Tibial nerve (tissue), 4 donors: ENCODE measurements at regions not wholly inside any gene's neighbourhood (a gene's known extent, or its start where the extent isn't known, plus 50 kb on each side); places are given as distances from the start of the nearest gene placed in this dataset.

Source experiments
- DNase-seq, 2 donors: peaks; one replicate each; pipeline ENCODE4 v3.0.0-alpha.2; 2019; ENCODE audit warnings: low spot score in 2 of 2
- H3K27ac ChIP-seq, 4 donors: fragments of 200-600 bp; sonication (generic) in 3 of 4; one replicate each; pipeline ENCODE4 v1.5.1; 2017 to 2019; ENCODE audit warnings: mild to moderate bottlenecking in 1 of 4
- H3K27me3 ChIP-seq, 2 donors: fragments of 200-600 bp; sonication (generic) in 1 of 2; one replicate each; pipeline versions ENCODE4 v1.5.1 to v1.6.0; 2017 to 2019
- H3K36me3 ChIP-seq, 3 donors: fragments of 200-600 bp; sonication (generic); one replicate each; pipeline ENCODE4 v1.5.1; 2018 to 2019
- H3K4me1 ChIP-seq, 4 donors: fragments of 200-600 bp; sonication (generic) in 3 of 4; one replicate each; pipeline ENCODE4 v1.5.1; 2017 to 2019
- H3K4me3 ChIP-seq, 4 donors: fragments of 200-600 bp; sonication (generic) in 3 of 4; one replicate each; pipeline ENCODE4 v1.5.1; 2017 to 2019; ENCODE audit warnings: mild to moderate bottlenecking in 1 of 4, moderate library complexity in 1 of 4
- H3K9me3 ChIP-seq, 4 donors: fragments of 200-600 bp; sonication (generic) in 3 of 4; one replicate each; pipeline ENCODE4 v1.5.1; 2017 to 2019
- EP300 ChIP-seq, 2 donors: sonication (generic); formaldehyde crosslinking; IDR thresholded peaks; one replicate each; pipeline ENCODE4 v1.6.1; 2017; ENCODE audit warnings: antibody characterized with exemption in 2 of 2, mild to moderate bottlenecking in 1 of 2
- POLR2A ChIP-seq, 2 donors: fragments of 450-650 bp; IDR thresholded peaks; one replicate each; pipeline ENCODE4 v1.6.1; 2017; ENCODE audit warnings: antibody characterized with exemption in 2 of 2, mild to moderate bottlenecking in 2 of 2, moderate library complexity in 2 of 2
- WGBS, 2 donors: methylation state at CpG; one replicate each; pipeline ENCODE4 v1.1.5; 2018; 5-methylcytosine and 5-hydroxymethylcytosine counted together
- TF ChIP-seq, protein P1 (sequence below), 5 experiments: fragments of 200-600 bp in 3 of 5; fragments of 450-650 bp in 2 of 5; sonication (generic) in 3 of 5; IDR thresholded peaks; one replicate each; pipeline ENCODE4 v1.5.1; 2016 to 2019; ENCODE audit warnings: antibody characterized with exemption in 5 of 5, mild to moderate bottlenecking in 3 of 5, moderate library complexity in 2 of 5

DNA sequence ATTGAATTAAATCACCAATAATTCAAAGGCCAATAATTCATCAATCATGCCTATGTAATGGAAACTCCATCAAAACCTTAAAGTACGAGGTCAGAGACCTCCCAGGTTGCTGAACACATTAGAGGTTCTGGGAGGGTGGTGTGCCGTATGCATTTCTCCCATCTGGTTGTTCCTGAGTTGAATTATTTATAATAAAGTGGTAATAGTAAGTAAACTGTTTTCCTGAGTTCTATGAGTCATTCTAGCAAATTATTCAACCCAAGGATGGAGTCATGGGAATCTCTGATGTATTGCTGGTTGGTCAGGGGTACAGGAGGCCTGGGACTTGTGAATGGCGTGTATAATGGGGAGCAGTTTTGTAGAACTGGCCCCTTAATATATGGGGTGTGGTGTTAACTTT, 191.7 kb downstream of the CARTPT start:
- DNase-seq = no peak
- peaks cover 0 to 9% (median 0%) of the 10 kb centered on the region in 4 donors for H3K9me3 ChIP-seq
- TF ChIP-seq, protein P1, sequence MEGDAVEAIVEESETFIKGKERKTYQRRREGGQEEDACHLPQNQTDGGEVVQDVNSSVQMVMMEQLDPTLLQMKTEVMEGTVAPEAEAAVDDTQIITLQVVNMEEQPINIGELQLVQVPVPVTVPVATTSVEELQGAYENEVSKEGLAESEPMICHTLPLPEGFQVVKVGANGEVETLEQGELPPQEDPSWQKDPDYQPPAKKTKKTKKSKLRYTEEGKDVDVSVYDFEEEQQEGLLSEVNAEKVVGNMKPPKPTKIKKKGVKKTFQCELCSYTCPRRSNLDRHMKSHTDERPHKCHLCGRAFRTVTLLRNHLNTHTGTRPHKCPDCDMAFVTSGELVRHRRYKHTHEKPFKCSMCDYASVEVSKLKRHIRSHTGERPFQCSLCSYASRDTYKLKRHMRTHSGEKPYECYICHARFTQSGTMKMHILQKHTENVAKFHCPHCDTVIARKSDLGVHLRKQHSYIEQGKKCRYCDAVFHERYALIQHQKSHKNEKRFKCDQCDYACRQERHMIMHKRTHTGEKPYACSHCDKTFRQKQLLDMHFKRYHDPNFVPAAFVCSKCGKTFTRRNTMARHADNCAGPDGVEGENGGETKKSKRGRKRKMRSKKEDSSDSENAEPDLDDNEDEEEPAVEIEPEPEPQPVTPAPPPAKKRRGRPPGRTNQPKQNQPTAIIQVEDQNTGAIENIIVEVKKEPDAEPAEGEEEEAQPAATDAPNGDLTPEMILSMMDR (IDR thresholded peaks at IDR 0.05) = no peak
- TF ChIP-seq EP300 (IDR thresholded peaks at IDR 0.05) = no peak
- TF ChIP-seq POLR2A (IDR thresholded peaks at IDR 0.05) = no peak
- H3K27me3 ChIP-seq = no peaks in the 10 kb centered on the region
- H3K4me3 ChIP-seq = no peak overlapping the region
- H3K36me3 ChIP-seq = no peaks in the 10 kb centered on the region
- 82 to 83% methylated on average over 3 of the region's 3 CpGs for WGBS, 2 donors
- no peak overlapping the region for H3K27ac ChIP-seq
- H3K4me1 ChIP-seq = no peaks in the 10 kb centered on the region

DNA sequence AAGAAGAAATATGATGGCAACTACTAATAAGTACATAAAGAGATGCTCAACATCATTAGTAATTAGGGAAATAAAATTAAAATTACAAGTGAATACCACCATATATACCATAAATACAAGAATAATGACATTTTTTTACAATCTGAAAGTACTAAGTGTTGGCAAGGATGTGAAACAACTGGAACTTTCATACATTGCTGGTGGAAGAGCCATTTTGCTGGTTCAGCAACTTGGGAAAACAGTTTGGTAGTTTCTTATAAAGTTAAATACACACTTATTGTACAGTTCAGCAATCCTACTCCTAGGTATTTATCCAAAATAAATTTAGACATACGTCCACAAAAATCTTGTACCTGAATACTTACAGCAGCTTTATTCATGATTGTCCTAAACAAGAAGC, 192.9 kb downstream of the CARTPT start:
- Histone ChIP-seq H3K9me3 (peaks cover 0 to 11% (median 0%) of the 10 kb centered on the region in 4 donors), H3K27me3 (no peaks in the 10 kb centered on the region), H3K4me3 (no peak overlapping the region), H3K36me3 (no peaks in the 10 kb centered on the region), H3K4me1 (no peaks in the 10 kb centered on the region), H3K27ac (no peak overlapping the region)
- DNase-seq = no peak
- TF ChIP-seq EP300 (IDR thresholded peaks at IDR 0.05) (no peak), POLR2A (IDR thresholded peaks at IDR 0.05) (no peak)
- TF ChIP-seq, protein P1 (IDR thresholded peaks at IDR 0.05) = no peak
- WGBS, 2 donors = 86 to 87% methylated on average over 1 of the region's 1 CpG

DNA sequence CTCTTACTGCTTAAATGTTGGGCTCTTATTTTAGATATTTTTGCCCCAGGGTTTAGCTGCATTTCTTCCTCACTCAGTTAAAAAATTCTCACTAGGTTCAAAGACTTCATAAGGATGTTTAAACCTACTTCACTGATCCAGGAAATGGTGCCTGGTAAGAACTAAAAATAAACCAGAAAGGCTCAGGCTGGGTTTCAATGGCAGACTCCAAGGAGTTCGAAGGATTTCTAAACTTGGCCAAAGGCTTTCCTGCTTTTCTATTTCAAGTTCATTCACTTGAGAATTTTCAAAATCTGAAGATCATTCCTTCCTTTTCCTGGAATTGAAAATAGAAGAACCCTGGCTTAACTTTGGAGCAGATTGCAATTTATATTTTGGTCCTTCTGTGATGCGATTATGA, 193.0 kb upstream of the MAP1B start:
- no peak overlapping the region for H3K4me3 ChIP-seq
- H3K9me3 ChIP-seq = peaks cover 0 to 17% (median 3%) of the 10 kb centered on the region in 4 donors
- no peak for DNase-seq
- no peaks in the 10 kb centered on the region for H3K36me3 ChIP-seq
- peak overlapping the region in 1 of 4 donors; percentile 47 for H3K27ac ChIP-seq
- H3K4me1 ChIP-seq = no peaks in the 10 kb centered on the region
- 66 to 79% methylated on average over 2 of the region's 2 CpGs for WGBS, 2 donors
- no peaks in the 10 kb centered on the region for H3K27me3 ChIP-seq
- TF ChIP-seq, protein P1 (IDR thresholded peaks at IDR 0.05) = no peak
- TF ChIP-seq EP300 (IDR thresholded peaks at IDR 0.05) = no peak
- no peak for TF ChIP-seq POLR2A (IDR thresholded peaks at IDR 0.05)

DNA sequence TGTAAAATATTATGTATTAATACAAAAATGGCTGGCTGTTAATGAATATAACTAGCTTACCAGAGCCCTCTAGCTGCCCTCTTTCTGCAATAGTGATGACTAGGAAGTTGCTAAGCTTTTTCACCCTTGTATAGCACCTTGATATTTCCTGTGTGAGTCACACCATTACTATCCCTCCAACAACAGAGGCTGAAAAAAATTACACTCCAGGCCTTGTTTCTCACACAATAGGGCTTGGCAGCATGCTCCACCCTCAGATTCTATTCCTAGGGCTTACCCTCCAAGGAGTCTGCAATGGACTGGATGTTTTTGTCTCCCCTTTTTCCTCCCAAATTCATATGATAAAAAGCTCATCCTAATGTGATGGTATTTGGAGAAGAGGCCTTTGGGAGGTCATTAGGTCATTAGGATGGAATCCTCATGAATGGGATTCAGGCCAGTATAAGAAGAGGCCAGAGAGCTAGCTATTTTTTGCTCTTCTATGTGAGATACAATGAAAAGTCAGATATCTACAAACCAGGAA, 184.6 kb upstream of the MAP1B start:
- no peak for DNase-seq
- Histone ChIP-seq H3K27ac (no peak overlapping the region), H3K36me3 (no peaks in the 10 kb centered on the region), H3K27me3 (no peaks in the 10 kb centered on the region), H3K4me1 (no peaks in the 10 kb centered on the region), H3K9me3 (peaks cover 0 to 8% (median 1%) of the 10 kb centered on the region in 4 donors), H3K4me3 (no peak overlapping the region)
- no peak for TF ChIP-seq EP300 (IDR thresholded peaks at IDR 0.05)
- TF ChIP-seq POLR2A (IDR thresholded peaks at IDR 0.05) = no peak
- TF ChIP-seq, protein P1 (IDR thresholded peaks at IDR 0.05) = no peak

DNA sequence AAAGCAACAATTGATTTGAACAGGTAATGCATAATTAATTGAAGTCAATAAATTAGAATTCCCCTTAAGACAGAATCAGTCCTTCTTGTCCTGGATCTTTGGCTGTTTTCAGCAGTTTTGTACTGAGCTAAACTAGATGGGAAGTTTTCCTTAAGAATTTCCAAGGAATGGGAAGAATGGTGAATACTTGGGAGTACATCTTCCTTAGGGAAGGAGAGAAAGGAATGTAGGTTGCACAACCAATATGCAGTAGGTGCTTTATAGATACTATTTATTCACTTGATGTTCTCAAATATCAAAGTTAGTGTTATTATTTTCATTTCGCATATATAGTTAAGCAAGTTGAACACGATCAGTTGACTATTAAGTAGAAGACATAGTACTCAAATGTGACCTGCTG, 183.5 kb upstream of the MAP1B start:
- WGBS, 2 donors = 92 to 97% methylated on average over 2 of the region's 2 CpGs
- Histone ChIP-seq H3K27me3 (no peaks in the 10 kb centered on the region), H3K27ac (no peak overlapping the region), H3K4me3 (no peak overlapping the region), H3K36me3 (no peaks in the 10 kb centered on the region), H3K9me3 (peaks cover 0 to 9% (median 0%) of the 10 kb centered on the region in 4 donors), H3K4me1 (no peaks in the 10 kb centered on the region)
- no peak for DNase-seq
- TF ChIP-seq EP300 (IDR thresholded peaks at IDR 0.05) (no peak), POLR2A (IDR thresholded peaks at IDR 0.05) (no peak)
- TF ChIP-seq, protein P1 (IDR thresholded peaks at IDR 0.05) = no peak
